SK-N-SH treated with all-trans-retinoic acid at 6 μM for 48 hours (cell line): ENCODE measurements at regions not wholly inside any gene's neighbourhood (a gene's known extent, or its start where the extent isn't known, plus 50 kb on each side); places are given as distances from the start of the nearest gene placed in this dataset.

Experiments
- ATAC-seq: fragments of 200-7000 bp; cut with Tn5 transposase; 3 replicates; pipeline ENCODE4 v1.9.1; 2020; ENCODE audit warnings: mild to moderate bottlenecking, moderate library complexity
- ARNTL ChIP-seq: fragments of 450-650 bp; formaldehyde crosslinking; IDR thresholded peaks from 2 replicates; pipeline ENCODE4 v1.5.0; 2020; ENCODE audit warnings: low read depth, mild to moderate bottlenecking, moderate library complexity, borderline replicate concordance
- CSDC2 ChIP-seq: fragments of 250-450 bp; sonication (Bioruptor Pico); IDR thresholded peaks from 2 replicates; pipeline ENCODE4 v1.5.0; 2020; ENCODE audit warnings: mild to moderate bottlenecking, moderate library complexity
- ESRRG ChIP-seq: fragments of 250-450 bp; sonication (Bioruptor Pico); IDR thresholded peaks from 2 replicates; pipeline ENCODE4 v1.6.1; 2021; ENCODE audit warnings: mild to moderate bottlenecking
- GLIS3 ChIP-seq: fragments of 250-450 bp; sonication (Bioruptor Pico); IDR thresholded peaks from 2 replicates; pipeline ENCODE4 v1.5.0; 2020; ENCODE audit warnings: mild to moderate bottlenecking, moderate library complexity
- ISL1 ChIP-seq: fragments of 250-450 bp; sonication (Bioruptor Pico); IDR thresholded peaks from 2 replicates; pipeline ENCODE4 v2.1.2; 2022; ENCODE audit warnings: mild to moderate bottlenecking, moderate library complexity
- OSR1 ChIP-seq: fragments of 250-450 bp; sonication (Bioruptor Pico); IDR thresholded peaks from 2 replicates; pipeline ENCODE4 v1.8.0; 2022; ENCODE audit warnings: moderate library complexity, mild to moderate bottlenecking, inconsistent platforms
- PPARA ChIP-seq: fragments of 250-450 bp; sonication (Bioruptor Pico); IDR thresholded peaks from 2 replicates; pipeline ENCODE4 v1.5.0; 2020; ENCODE audit warnings: mild to moderate bottlenecking, borderline replicate concordance
- RARB ChIP-seq: fragments of 250-450 bp; sonication (Bioruptor Pico); IDR thresholded peaks from 2 replicates; pipeline ENCODE4 v1.8.0; 2021; ENCODE audit warnings: mild to moderate bottlenecking, moderate library complexity
- SNAI2 ChIP-seq: fragments of 250-450 bp; sonication (Bioruptor Pico); IDR thresholded peaks from 2 replicates; pipeline ENCODE4 v1.5.0; 2020; ENCODE audit warnings: mild to moderate bottlenecking, moderate library complexity
- TCF4 ChIP-seq: fragments of 250-450 bp; sonication (Bioruptor Pico); IDR thresholded peaks from 2 replicates; pipeline ENCODE4 v1.8.0; 2021; ENCODE audit warnings: mild to moderate bottlenecking, moderate library complexity, borderline replicate concordance
- TOX ChIP-seq: fragments of 250-450 bp; sonication (Bioruptor Pico); IDR thresholded peaks from 2 replicates; pipeline ENCODE4 v1.8.0; 2021; ENCODE audit warnings: mild to moderate bottlenecking, moderate library complexity, borderline replicate concordance
- ZC3H10 ChIP-seq: fragments of 250-450 bp; sonication (Bioruptor Pico); IDR thresholded peaks from 2 replicates; pipeline ENCODE4 v1.5.1; 2021; ENCODE audit warnings: mild to moderate bottlenecking, moderate library complexity
- ZFP3 ChIP-seq: fragments of 250-450 bp; sonication (Bioruptor Pico); IDR thresholded peaks from 2 replicates; pipeline ENCODE4 v1.5.0; 2020; ENCODE audit warnings: mild to moderate bottlenecking, moderate library complexity
- ZFP30 ChIP-seq: fragments of 450-650 bp; formaldehyde crosslinking; IDR thresholded peaks from 2 replicates; pipeline ENCODE4 v1.5.0; 2022; ENCODE audit warnings: mild to moderate bottlenecking, moderate library complexity
- ZNF565 ChIP-seq: fragments of 450-650 bp; formaldehyde crosslinking; conservative IDR thresholded peaks from 2 replicates; pipeline ENCODE4 v1.5.0; 2020; ENCODE audit warnings: low read depth, mild to moderate bottlenecking, moderate library complexity
- ZNF70 ChIP-seq: fragments of 450-650 bp; formaldehyde crosslinking; IDR thresholded peaks from 2 replicates; pipeline ENCODE4 v1.5.0; 2020; ENCODE audit warnings: mild to moderate bottlenecking, moderate library complexity
- TF ChIP-seq, protein P1 (sequence below): fragments of 250-450 bp; sonication (Bioruptor Pico); IDR thresholded peaks from 2 replicates; pipeline ENCODE4 v1.8.0; 2021; ENCODE audit warnings: low read depth, mild to moderate bottlenecking, moderate library complexity, borderline replicate concordance
- TF ChIP-seq, protein P2 (sequence below): fragments of 250-450 bp; sonication (Bioruptor Pico); IDR thresholded peaks from 2 replicates; pipeline ENCODE4 v1.5.1; 2021; ENCODE audit warnings: mild to moderate bottlenecking, moderate library complexity
- TF ChIP-seq, protein P3 (sequence below): fragments of 250-450 bp; sonication (Bioruptor Pico); IDR thresholded peaks from 2 replicates; pipeline ENCODE4 v1.5.1; 2020; ENCODE audit warnings: low read depth, mild to moderate bottlenecking, moderate library complexity
- TF ChIP-seq, protein P4 (sequence below): fragments of 250-450 bp; sonication (Bioruptor Pico); IDR thresholded peaks from 2 replicates; pipeline ENCODE4 v1.5.0; 2020; ENCODE audit warnings: mild to moderate bottlenecking, moderate library complexity
- TF ChIP-seq, protein P5 (sequence below): fragments of 250-450 bp; sonication (Bioruptor Pico); IDR thresholded peaks from 2 replicates; pipeline ENCODE4 v1.8.0; 2020; ENCODE audit warnings: mild to moderate bottlenecking, moderate library complexity, borderline replicate concordance

DNA sequence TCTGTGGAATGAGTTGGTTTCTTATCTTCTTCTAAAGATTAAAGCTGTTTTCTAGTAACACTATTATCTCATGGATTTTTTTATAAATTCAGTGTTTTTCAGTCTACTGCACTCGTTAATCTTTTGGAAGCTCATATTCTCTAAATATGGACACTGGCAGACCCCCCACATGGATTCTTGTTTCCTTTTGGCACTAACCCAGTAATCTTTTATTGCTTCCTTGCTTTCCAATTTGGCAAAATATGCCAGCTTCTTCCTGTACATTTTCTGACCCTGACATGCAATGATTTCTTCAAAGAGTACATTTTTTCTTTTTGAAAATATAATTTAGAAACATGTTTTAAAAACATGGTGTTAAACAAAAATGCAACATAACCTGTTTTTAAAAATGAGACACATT, 474.2 kb upstream of the FTMT start:
- TF ChIP-seq TOX (CRISPR knock-in tag), result no peak
- TF ChIP-seq, protein P1, sequence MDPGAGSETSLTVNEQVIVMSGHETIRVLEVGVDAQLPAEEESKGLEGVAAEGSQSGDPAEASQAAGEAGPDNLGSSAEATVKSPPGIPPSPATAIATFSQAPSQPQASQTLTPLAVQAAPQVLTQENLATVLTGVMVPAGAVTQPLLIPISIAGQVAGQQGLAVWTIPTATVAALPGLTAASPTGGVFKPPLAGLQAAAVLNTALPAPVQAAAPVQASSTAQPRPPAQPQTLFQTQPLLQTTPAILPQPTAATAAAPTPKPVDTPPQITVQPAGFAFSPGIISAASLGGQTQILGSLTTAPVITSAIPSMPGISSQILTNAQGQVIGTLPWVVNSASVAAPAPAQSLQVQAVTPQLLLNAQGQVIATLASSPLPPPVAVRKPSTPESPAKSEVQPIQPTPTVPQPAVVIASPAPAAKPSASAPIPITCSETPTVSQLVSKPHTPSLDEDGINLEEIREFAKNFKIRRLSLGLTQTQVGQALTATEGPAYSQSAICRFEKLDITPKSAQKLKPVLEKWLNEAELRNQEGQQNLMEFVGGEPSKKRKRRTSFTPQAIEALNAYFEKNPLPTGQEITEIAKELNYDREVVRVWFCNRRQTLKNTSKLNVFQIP (CRISPR knock-in tag), result no peak
- TF ChIP-seq, protein P2, sequence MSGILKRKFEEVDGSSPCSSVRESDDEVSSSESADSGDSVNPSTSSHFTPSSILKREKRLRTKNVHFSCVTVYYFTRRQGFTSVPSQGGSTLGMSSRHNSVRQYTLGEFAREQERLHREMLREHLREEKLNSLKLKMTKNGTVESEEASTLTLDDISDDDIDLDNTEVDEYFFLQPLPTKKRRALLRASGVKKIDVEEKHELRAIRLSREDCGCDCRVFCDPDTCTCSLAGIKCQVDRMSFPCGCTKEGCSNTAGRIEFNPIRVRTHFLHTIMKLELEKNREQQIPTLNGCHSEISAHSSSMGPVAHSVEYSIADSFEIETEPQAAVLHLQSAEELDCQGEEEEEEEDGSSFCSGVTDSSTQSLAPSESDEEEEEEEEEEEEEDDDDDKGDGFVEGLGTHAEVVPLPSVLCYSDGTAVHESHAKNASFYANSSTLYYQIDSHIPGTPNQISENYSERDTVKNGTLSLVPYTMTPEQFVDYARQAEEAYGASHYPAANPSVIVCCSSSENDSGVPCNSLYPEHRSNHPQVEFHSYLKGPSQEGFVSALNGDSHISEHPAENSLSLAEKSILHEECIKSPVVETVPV (CRISPR knock-in tag), result no peak
- no peak for TF ChIP-seq ZNF70 (CRISPR knock-in tag)
- TF ChIP-seq, protein P3, sequence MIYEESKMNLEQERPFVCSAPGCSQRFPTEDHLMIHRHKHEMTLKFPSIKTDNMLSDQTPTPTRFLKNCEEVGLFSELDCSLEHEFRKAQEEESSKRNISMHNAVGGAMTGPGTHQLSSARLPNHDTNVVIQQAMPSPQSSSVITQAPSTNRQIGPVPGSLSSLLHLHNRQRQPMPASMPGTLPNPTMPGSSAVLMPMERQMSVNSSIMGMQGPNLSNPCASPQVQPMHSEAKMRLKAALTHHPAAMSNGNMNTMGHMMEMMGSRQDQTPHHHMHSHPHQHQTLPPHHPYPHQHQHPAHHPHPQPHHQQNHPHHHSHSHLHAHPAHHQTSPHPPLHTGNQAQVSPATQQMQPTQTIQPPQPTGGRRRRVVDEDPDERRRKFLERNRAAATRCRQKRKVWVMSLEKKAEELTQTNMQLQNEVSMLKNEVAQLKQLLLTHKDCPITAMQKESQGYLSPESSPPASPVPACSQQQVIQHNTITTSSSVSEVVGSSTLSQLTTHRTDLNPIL, result no peak
- no peak for TF ChIP-seq SNAI2
- no peak for TF ChIP-seq ZFP3
- TF ChIP-seq, protein P4, sequence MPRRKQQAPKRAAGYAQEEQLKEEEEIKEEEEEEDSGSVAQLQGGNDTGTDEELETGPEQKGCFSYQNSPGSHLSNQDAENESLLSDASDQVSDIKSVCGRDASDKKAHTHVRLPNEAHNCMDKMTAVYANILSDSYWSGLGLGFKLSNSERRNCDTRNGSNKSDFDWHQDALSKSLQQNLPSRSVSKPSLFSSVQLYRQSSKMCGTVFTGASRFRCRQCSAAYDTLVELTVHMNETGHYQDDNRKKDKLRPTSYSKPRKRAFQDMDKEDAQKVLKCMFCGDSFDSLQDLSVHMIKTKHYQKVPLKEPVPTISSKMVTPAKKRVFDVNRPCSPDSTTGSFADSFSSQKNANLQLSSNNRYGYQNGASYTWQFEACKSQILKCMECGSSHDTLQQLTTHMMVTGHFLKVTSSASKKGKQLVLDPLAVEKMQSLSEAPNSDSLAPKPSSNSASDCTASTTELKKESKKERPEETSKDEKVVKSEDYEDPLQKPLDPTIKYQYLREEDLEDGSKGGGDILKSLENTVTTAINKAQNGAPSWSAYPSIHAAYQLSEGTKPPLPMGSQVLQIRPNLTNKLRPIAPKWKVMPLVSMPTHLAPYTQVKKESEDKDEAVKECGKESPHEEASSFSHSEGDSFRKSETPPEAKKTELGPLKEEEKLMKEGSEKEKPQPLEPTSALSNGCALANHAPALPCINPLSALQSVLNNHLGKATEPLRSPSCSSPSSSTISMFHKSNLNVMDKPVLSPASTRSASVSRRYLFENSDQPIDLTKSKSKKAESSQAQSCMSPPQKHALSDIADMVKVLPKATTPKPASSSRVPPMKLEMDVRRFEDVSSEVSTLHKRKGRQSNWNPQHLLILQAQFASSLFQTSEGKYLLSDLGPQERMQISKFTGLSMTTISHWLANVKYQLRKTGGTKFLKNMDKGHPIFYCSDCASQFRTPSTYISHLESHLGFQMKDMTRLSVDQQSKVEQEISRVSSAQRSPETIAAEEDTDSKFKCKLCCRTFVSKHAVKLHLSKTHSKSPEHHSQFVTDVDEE (CRISPR knock-in tag), result no peak
- TF ChIP-seq, protein P5, sequence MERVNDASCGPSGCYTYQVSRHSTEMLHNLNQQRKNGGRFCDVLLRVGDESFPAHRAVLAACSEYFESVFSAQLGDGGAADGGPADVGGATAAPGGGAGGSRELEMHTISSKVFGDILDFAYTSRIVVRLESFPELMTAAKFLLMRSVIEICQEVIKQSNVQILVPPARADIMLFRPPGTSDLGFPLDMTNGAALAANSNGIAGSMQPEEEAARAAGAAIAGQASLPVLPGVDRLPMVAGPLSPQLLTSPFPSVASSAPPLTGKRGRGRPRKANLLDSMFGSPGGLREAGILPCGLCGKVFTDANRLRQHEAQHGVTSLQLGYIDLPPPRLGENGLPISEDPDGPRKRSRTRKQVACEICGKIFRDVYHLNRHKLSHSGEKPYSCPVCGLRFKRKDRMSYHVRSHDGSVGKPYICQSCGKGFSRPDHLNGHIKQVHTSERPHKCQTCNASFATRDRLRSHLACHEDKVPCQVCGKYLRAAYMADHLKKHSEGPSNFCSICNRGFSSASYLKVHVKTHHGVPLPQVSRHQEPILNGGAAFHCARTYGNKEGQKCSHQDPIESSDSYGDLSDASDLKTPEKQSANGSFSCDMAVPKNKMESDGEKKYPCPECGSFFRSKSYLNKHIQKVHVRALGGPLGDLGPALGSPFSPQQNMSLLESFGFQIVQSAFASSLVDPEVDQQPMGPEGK, result no peak
- no peak for TF ChIP-seq ESRRG
- TF ChIP-seq CSDC2 (CRISPR knock-in tag), result no peak
- TF ChIP-seq ZNF565 (CRISPR knock-in tag), result no peak
- TF ChIP-seq ARNTL (CRISPR knock-in tag), result no peak
- TF ChIP-seq OSR1, result no peak
- no peak for TF ChIP-seq ISL1 (CRISPR knock-in tag)
- TF ChIP-seq PPARA (CRISPR knock-in tag), result no peak
- no peak for ATAC-seq

DNA sequence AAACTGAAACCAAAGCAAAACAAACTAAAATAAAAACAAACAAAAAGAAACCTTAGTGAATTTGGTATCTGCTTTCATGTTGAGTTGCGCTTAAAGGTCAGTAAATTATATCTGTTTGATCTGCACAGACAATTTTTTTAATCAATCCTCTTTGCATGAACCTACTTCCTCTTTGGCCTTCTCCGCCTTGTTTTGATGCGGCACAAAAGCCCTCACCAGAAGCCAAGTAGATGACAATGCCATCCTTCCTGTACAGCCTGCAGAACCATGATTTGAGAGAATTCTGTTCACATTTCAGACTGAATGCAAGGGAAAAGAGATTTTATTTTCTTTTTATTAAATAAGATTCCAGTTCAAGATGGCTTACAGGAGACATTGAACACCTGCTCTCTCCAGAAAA, 473.6 kb upstream of the FTMT start:
- no peak for ATAC-seq
- TF ChIP-seq ZNF70 (CRISPR knock-in tag), result no peak
- TF ChIP-seq ZC3H10, result no peak
- no peak for TF ChIP-seq OSR1
- TF ChIP-seq CSDC2 (CRISPR knock-in tag), result no peak
- no peak for TF ChIP-seq ZFP30 (CRISPR knock-in tag)
- TF ChIP-seq, protein P4 (CRISPR knock-in tag), result no peak
- TF ChIP-seq SNAI2, result no peak
- TF ChIP-seq GLIS3 (CRISPR knock-in tag), result no peak
- TF ChIP-seq RARB (CRISPR knock-in tag), result no peak
- no peak for TF ChIP-seq ARNTL (CRISPR knock-in tag)
- no peak for TF ChIP-seq ZFP3
- TF ChIP-seq, protein P2 (CRISPR knock-in tag), result no peak
- TF ChIP-seq, protein P1 (CRISPR knock-in tag), result no peak
- TF ChIP-seq, protein P5, result no peak
- no peak for TF ChIP-seq TCF4 (CRISPR knock-in tag)
- TF ChIP-seq ISL1 (CRISPR knock-in tag), result no peak
